Upper lobe of left lung (tissue), 6 donors: ENCODE measurements at regions not wholly inside any gene's neighbourhood (a gene's known extent, or its start where the extent isn't known, plus 50 kb on each side); places are given as distances from the start of the nearest gene placed in this dataset.

Experiments used
- ATAC-seq, 2 donors: fragments of 200-7000 bp; cut with Tn5 transposase; one replicate each; pipeline ENCODE4 v1.9.1; 2022; ENCODE audit warnings: mild to moderate bottlenecking in 2 of 2, moderate library complexity in 2 of 2; ENCODE audit not compliant: low FRiP score in 2 of 2
- DNase-seq, 2 donors: peaks; one replicate each; pipeline ENCODE4 v3.0.0-alpha.2; 2019 to 2020
- H3K27ac ChIP-seq, 4 donors: fragments of 200-600 bp; sonication (generic); one replicate each; pipeline ENCODE4 v1.5.1; 2016 to 2019
- H3K27me3 ChIP-seq, 4 donors: fragments of 200-600 bp; sonication (generic); one replicate each; pipeline ENCODE4 v1.5.1; 2017 to 2019
- H3K36me3 ChIP-seq, 4 donors: fragments of 200-600 bp; sonication (generic); one replicate each; pipeline ENCODE4 v1.5.1; 2016 to 2019
- H3K4me1 ChIP-seq, 4 donors: fragments of 200-600 bp; sonication (generic); one replicate each; pipeline ENCODE4 v1.5.1; 2018 to 2019
- H3K4me3 ChIP-seq, 4 donors: fragments of 200-600 bp; sonication (generic); one replicate each; pipeline ENCODE4 v1.5.1; 2017 to 2019; ENCODE audit warnings: mild to moderate bottlenecking in 2 of 4, moderate library complexity in 1 of 4
- H3K9me3 ChIP-seq, 4 donors: fragments of 200-600 bp; sonication (generic); one replicate each; pipeline ENCODE4 v1.5.1; 2018 to 2019
- EP300 ChIP-seq, 4 donors: sonication (generic); formaldehyde crosslinking; IDR thresholded peaks; one replicate each; pipeline ENCODE4 v1.5.1; 2017; ENCODE audit warnings: antibody characterized with exemption in 4 of 4, control low read depth in 2 of 4
- POLR2A ChIP-seq, 4 donors: fragments of 450-650 bp; IDR thresholded peaks; one replicate each; pipeline ENCODE4 v1.5.1; 2016 to 2017; ENCODE audit warnings: antibody characterized with exemption in 4 of 4, mild to moderate bottlenecking in 2 of 4
- POLR2AphosphoS5 ChIP-seq, 2 donors: sonication (generic); formaldehyde crosslinking; IDR thresholded peaks; one replicate each; pipeline ENCODE4 v1.5.1; 2017; ENCODE audit warnings: antibody characterized with exemption in 2 of 2
- WGBS, 2 donors: methylation state at CpG; one replicate each; pipeline ENCODE4 v1.1.5; 2017 to 2018; 5-methylcytosine and 5-hydroxymethylcytosine counted together
- TF ChIP-seq, protein P1 (sequence below), 6 experiments: fragments of 450-650 bp in 4 of 6; fragments of 200-600 bp in 2 of 6; sonication (generic) in 2 of 6; IDR thresholded peaks; one replicate each; pipeline ENCODE4 v1.5.1; 2016 to 2019; ENCODE audit warnings: antibody characterized with exemption in 6 of 6
- donor health status: DM: no; HTN: no; CAD: no; lungs with moderate emphysema.
- donor health status: DM: no; HTN: yes; CAD: no; lungs with severe emphysema.

DNA sequence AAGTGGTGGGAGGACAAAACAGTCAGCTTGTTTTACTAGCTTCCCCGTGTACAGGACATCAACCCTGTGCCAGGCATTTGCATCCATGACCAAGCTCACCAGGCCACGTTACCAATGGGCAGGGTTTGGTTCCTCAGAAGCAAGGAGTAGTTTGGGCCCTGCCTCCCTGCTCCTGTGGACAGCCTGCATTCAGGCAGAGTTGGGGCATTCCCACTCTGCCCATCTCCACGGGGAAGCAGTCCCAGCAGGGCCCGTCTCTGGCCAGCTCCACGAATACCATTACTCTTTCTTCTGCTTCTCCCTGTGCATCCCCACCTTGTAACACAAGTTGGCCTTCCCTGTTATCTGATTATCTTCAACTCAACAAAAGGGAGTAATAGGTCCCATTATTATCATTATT is 54.0 kb upstream of the RIOK3 start:
- H3K27ac ChIP-seq: no peak overlapping the region
- H3K27me3 ChIP-seq: no peaks in the 10 kb centered on the region
- no peak for ATAC-seq

DNA sequence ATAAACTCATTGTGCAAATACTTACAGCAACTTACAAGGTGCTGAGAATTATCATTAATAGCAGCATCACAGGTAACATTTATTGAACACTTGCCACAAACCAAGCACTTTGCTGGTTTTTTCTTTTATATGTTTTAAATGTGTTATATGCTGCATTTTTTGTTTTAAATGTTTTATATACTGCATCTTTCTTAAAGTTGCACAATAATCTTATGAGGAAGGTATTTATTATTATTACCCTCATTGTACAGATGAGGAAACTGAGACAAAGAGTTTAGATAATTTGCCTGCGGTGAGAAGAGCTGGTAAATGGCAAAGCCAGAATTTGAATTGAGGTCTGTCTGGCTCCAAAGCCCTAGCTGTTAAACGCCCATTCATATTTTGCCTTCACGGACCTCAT is 52.2 kb upstream of the RIOK3 start:
- Histone ChIP-seq H3K27me3 (no peaks in the 10 kb centered on the region), H3K4me1 (peaks cover 0 to 5% (median 0%) of the 10 kb centered on the region in 4 donors), H3K9me3 (no peaks in the 10 kb centered on the region), H3K36me3 (no peaks in the 10 kb centered on the region), H3K4me3 (no peak overlapping the region), H3K27ac (no peak overlapping the region)
- TF ChIP-seq POLR2A (IDR thresholded peaks at IDR 0.05) (no peak), POLR2AphosphoS5 (IDR thresholded peaks at IDR 0.05) (no peak), EP300 (IDR thresholded peaks at IDR 0.05) (no peak)
- TF ChIP-seq, protein P1, sequence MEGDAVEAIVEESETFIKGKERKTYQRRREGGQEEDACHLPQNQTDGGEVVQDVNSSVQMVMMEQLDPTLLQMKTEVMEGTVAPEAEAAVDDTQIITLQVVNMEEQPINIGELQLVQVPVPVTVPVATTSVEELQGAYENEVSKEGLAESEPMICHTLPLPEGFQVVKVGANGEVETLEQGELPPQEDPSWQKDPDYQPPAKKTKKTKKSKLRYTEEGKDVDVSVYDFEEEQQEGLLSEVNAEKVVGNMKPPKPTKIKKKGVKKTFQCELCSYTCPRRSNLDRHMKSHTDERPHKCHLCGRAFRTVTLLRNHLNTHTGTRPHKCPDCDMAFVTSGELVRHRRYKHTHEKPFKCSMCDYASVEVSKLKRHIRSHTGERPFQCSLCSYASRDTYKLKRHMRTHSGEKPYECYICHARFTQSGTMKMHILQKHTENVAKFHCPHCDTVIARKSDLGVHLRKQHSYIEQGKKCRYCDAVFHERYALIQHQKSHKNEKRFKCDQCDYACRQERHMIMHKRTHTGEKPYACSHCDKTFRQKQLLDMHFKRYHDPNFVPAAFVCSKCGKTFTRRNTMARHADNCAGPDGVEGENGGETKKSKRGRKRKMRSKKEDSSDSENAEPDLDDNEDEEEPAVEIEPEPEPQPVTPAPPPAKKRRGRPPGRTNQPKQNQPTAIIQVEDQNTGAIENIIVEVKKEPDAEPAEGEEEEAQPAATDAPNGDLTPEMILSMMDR (IDR thresholded peaks at IDR 0.05): no peak
- 93% methylated on average over 3 of the region's 3 CpGs for WGBS, 2 donors
- no peak for DNase-seq
- no peak for ATAC-seq

More for the DNA sequence above, 54.0 kb upstream of the RIOK3 start:
- H3K4me1 ChIP-seq: peaks cover 0 to 5% (median 0%) of the 10 kb centered on the region in 4 donors
- 91 to 94% methylated on average over 5 of the region's 5 CpGs for WGBS, 2 donors
- H3K36me3 ChIP-seq: no peaks in the 10 kb centered on the region
- H3K4me3 ChIP-seq: no peak overlapping the region
- no peak for TF ChIP-seq POLR2A (IDR thresholded peaks at IDR 0.05)
- TF ChIP-seq EP300 (IDR thresholded peaks at IDR 0.05): no peak
- TF ChIP-seq, protein P1 (IDR thresholded peaks at IDR 0.05): no peak
- TF ChIP-seq POLR2AphosphoS5 (IDR thresholded peaks at IDR 0.05): no peak
- DNase-seq: no peak
- no peaks in the 10 kb centered on the region for H3K9me3 ChIP-seq

DNA sequence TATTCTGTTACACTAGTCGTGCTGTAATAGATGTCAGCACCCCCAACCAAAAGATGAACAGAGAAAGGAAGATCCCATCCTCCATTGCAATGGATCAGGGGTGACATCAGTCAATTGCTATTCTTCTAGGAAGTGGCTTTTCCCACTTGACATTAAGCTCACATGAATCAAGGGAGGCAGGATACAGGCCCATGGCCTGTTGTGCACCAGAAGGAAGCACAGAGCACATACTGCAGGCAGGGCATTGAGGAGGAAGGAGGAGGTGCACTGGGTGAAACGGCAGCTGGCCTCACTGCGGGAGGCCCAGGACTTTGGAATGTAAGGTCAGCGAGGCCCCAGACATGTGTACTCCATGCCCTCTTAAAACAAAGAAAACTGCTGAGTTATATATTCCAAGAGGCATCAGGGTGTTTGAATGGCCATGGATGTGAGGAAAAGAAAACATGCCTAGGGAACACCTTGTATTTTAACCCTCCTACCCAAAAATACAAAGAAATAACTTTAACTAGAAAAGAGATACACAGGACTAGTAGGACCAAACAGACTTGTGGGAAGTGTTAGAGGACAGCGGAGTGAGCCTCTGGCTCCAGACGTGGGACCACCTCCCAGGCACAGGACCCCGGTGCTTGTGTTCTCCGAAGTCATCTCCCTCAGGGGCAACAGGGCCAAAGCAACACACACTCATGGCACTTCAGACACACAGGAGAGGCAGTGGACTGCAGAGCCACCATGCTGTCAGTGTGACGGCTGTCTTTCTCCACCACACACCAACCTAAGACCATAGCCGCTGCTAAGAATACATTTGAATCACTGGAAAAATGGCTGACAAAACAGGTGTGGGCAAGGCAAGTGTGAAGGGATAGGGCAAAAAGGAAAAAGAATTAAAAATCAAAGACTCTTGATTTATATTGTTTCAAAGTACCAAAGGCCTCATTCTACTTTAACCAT is 51.4 kb upstream of the RIOK3 start:
- no peaks in the 10 kb centered on the region for H3K27me3 ChIP-seq
- ATAC-seq: peak; percentile 39 to 81
- H3K4me1 ChIP-seq: peaks cover 0 to 5% (median 0%) of the 10 kb centered on the region in 4 donors
- no peaks in the 10 kb centered on the region for H3K36me3 ChIP-seq
- WGBS, 2 donors: 72 to 77% methylated on average over 10 of the region's 10 CpGs
- H3K4me3 ChIP-seq: no peak overlapping the region
- H3K9me3 ChIP-seq: no peaks in the 10 kb centered on the region
- peak in 1 of 2 donors; percentile 55 for DNase-seq
- TF ChIP-seq POLR2A (IDR thresholded peaks at IDR 0.05) (no peak), EP300 (IDR thresholded peaks at IDR 0.05) (no peak), POLR2AphosphoS5 (IDR thresholded peaks at IDR 0.05) (no peak)
- TF ChIP-seq, protein P1 (IDR thresholded peaks at IDR 0.05): no peak
- no peak overlapping the region for H3K27ac ChIP-seq
